Epithelial cell of proximal tubule (primary cell): ENCODE measurements at regions not wholly inside any gene's neighbourhood (a gene's known extent, or its start where the extent isn't known, plus 50 kb on each side); places are given as distances from the start of the nearest gene placed in this dataset.

Experiments used
- DNase-seq: peaks from one replicate; pipeline ENCODE4 v3.0.0-alpha.2; 2011; ENCODE audit warnings: low read depth
- H3K4me3 ChIP-seq: 2 replicates; pipeline ENCODE4 v1.5.1; 2011; ENCODE audit warnings: low read depth, mild to moderate bottlenecking, low read length
- TF ChIP-seq, protein P1 (sequence below): conservative IDR thresholded peaks from 2 replicates; pipeline ENCODE4 v1.5.1; 2012; ENCODE audit warnings: low read depth, mild to moderate bottlenecking, low read length

DNA sequence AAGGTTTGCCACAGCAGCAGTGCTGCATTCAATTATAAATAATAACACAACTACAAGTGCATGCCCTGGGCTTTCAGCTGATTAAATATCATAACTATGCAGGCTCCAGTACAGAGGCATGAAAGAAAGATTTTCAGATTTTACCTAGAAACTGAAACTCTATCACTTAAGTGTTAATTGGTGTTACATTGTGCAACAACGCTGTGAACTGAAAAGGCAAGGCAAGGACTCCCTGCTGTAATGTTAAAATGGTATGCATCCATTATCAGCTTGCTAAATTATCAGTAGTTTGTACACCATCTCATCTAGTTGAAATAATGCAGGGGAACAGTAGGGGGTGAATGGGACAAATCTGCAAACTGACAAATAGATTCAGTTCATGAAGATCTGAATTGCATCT is 976.7 kb upstream of the MANEA start:
- TF ChIP-seq, protein P1, sequence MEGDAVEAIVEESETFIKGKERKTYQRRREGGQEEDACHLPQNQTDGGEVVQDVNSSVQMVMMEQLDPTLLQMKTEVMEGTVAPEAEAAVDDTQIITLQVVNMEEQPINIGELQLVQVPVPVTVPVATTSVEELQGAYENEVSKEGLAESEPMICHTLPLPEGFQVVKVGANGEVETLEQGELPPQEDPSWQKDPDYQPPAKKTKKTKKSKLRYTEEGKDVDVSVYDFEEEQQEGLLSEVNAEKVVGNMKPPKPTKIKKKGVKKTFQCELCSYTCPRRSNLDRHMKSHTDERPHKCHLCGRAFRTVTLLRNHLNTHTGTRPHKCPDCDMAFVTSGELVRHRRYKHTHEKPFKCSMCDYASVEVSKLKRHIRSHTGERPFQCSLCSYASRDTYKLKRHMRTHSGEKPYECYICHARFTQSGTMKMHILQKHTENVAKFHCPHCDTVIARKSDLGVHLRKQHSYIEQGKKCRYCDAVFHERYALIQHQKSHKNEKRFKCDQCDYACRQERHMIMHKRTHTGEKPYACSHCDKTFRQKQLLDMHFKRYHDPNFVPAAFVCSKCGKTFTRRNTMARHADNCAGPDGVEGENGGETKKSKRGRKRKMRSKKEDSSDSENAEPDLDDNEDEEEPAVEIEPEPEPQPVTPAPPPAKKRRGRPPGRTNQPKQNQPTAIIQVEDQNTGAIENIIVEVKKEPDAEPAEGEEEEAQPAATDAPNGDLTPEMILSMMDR, result no peak
- no peak for DNase-seq
- no peak overlapping the region for H3K4me3 ChIP-seq

- TF ChIP-seq, protein P1, result no peak
- H3K4me3 ChIP-seq, result no peak overlapping the region
- DNase-seq, result no peak
These were observed 979.8 kb upstream of the MANEA start for GRCh38 chr6:94597487-94597886.

DNA sequence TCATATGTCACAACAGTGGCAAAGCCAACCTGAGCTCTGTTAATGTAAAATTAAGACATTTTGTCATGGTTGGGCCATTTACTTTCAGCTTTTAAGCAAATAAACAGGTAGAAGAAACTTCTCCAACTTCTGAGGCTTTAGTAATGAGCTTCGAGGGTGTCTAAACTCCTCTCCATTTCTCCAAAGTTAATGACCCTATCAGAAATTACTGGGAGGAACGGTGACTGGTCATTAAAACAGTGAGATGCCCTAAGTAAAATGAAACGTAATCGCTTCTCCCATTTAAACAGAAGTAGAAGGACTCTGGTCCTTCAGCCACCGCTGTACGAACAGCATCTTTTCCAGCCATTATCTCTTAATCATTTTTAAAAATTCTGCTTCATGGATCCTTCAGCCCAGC is 986.9 kb upstream of the MANEA start:
- DNase-seq, result no peak
- TF ChIP-seq, protein P1, result no peak
- no peak overlapping the region for H3K4me3 ChIP-seq

GRCh38 chr6:94588301-94588700 is 989.0 kb upstream of the MANEA start:
- H3K4me3 ChIP-seq, result no peak overlapping the region
- TF ChIP-seq, protein P1, result no peak
- DNase-seq, result no peak

DNA sequence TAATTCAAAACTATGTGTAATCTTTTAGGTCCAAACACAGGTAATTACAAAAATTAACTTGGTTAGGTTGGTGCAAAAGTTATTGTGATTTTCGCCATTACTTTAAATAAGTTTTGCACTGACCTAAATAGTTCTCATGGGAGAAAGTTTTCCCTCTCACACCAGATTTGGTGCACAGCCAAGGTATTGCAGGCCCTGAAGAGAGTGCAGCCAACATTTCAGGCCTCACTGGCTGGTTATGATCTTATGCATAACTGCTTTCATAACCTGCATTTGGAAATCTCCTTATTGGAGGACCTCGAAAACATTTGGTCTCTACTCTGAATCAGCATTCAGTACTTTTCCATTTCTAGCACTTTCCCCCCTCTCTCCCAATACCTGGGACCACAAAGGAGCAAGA is 993.1 kb upstream of the MANEA start:
- no peak for DNase-seq
- H3K4me3 ChIP-seq, result no peak overlapping the region
- TF ChIP-seq, protein P1, result no peak

DNA sequence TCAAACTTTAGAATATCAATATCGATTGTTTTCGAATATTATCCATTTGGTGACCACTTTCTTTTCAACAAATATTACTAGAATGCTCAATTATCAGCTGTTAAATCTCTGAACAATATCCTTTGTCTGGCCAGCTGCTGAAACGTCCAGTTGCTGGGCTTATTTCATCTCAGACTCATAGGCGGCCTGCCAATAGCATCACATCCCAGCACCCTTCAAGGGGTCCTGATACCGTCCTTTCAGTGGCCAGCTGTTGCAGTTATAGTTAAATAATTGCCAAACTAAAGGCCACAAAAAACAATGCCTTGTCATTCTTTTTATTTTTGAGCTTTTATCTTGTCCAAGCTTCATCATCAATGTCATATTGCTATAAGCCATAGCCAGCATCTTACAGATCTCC is 1006.8 kb upstream of the MANEA start:
- H3K4me3 ChIP-seq, result no peak overlapping the region
- DNase-seq, result no peak
- TF ChIP-seq, protein P1, result no peak

DNA sequence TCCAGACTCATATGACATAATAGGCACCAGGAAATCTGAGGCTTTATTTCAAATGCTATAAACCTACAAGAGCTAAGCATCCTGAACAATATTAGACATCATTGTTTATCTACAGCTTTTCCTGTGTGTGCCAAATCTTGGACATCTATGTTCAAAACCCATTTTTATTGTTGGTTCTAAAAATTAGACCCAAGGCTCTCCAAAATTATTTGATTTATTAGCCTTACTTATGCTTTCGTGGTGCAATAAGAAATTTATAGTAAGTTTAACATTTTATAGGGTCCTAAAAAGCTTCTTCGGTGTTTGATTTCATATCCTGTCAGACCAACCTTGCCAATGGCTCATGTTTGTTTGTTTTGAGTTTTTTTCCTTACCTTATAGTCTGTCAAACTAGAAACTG is 1014.5 kb upstream of the MANEA start:
- H3K4me3 ChIP-seq, result no peak overlapping the region
- DNase-seq, result no peak
- TF ChIP-seq, protein P1, result no peak
